HEK293T (cell line): ENCODE measurements at regions not wholly inside any gene's neighbourhood (a gene's known extent, or its start where the extent isn't known, plus 50 kb on each side); places are given as distances from the start of the nearest gene placed in this dataset.

ENCODE experiments used
- BHLHE40 ChIP-seq: fragments of 450-650 bp; IDR thresholded peaks from 2 replicates; pipeline ENCODE4 v1.6.1; 2016; ENCODE audit warnings: mild to moderate bottlenecking, moderate library complexity, borderline replicate concordance
- CTBP1 ChIP-seq: fragments of 450-650 bp; IDR thresholded peaks from 2 replicates; pipeline ENCODE4 v1.6.1; 2016; ENCODE audit warnings: borderline replicate concordance
- FOXK2 ChIP-seq: fragments of 450-650 bp; IDR thresholded peaks from 2 replicates; pipeline ENCODE4 v1.6.1; 2016; ENCODE audit warnings: mild to moderate bottlenecking
- FOXM1 ChIP-seq: fragments of 450-650 bp; IDR thresholded peaks from 2 replicates; pipeline ENCODE4 v1.6.1; 2017; ENCODE audit warnings: mild to moderate bottlenecking, borderline replicate concordance
- HDGF ChIP-seq: fragments of 450-650 bp; IDR thresholded peaks from 2 replicates; pipeline ENCODE4 v1.6.1; 2017; ENCODE audit warnings: antibody characterized with exemption, borderline replicate concordance
- L3MBTL2 ChIP-seq: fragments of 450-650 bp; conservative IDR thresholded peaks from 2 replicates; pipeline ENCODE4 v1.6.1; 2016; ENCODE audit warnings: mild to moderate bottlenecking
- NFRKB ChIP-seq: fragments of 450-650 bp; IDR thresholded peaks from 2 replicates; pipeline ENCODE4 v1.6.1; 2016; ENCODE audit warnings: mild to moderate bottlenecking, moderate library complexity
- SP1 ChIP-seq: fragments of 450-650 bp; IDR thresholded peaks from 2 replicates; pipeline ENCODE4 v1.6.1; 2017
- SUZ12 ChIP-seq: fragments of 450-650 bp; IDR thresholded peaks from 2 replicates; pipeline ENCODE4 v1.6.1; 2016; ENCODE audit warnings: mild to moderate bottlenecking
- TARDBP ChIP-seq: fragments of 450-650 bp; IDR thresholded peaks from 2 replicates; pipeline ENCODE4 v1.6.1; 2016
- ZNF384 ChIP-seq: fragments of 450-650 bp; IDR thresholded peaks from 2 replicates; pipeline ENCODE4 v1.6.1; 2016
- TF ChIP-seq, protein P1 (sequence below): fragments of 450-650 bp; IDR thresholded peaks from 2 replicates; pipeline ENCODE4 v1.6.1; 2016

- no peak for TF ChIP-seq L3MBTL2
- no peak for TF ChIP-seq TARDBP
- TF ChIP-seq, protein P1, sequence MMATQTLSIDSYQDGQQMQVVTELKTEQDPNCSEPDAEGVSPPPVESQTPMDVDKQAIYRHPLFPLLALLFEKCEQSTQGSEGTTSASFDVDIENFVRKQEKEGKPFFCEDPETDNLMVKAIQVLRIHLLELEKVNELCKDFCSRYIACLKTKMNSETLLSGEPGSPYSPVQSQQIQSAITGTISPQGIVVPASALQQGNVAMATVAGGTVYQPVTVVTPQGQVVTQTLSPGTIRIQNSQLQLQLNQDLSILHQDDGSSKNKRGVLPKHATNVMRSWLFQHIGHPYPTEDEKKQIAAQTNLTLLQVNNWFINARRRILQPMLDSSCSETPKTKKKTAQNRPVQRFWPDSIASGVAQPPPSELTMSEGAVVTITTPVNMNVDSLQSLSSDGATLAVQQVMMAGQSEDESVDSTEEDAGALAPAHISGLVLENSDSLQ = no peak
- TF ChIP-seq NFRKB = no peak
- no peak for TF ChIP-seq FOXK2
- no peak for TF ChIP-seq SUZ12
- no peak for TF ChIP-seq SP1
- TF ChIP-seq BHLHE40 = no peak
- TF ChIP-seq HDGF = no peak
- TF ChIP-seq ZNF384 = no peak
- no peak for TF ChIP-seq FOXM1
- TF ChIP-seq CTBP1 = no peak
These were observed 94.7 kb downstream of the NOG start for GRCh38 chr17:56688151-56688550.
